A549 (cell line): ENCODE measurements at regions not wholly inside any gene's neighbourhood (a gene's known extent, or its start where the extent isn't known, plus 50 kb on each side); places are given as distances from the start of the nearest gene placed in this dataset.

Experiments
- BHLHE40 ChIP-seq: IDR thresholded peaks from 2 replicates; pipeline ENCODE4 v1.6.1; 2012; ENCODE audit warnings: low read depth, low read length, inconsistent platforms
- CBX8 ChIP-seq: fragments of 200-600 bp; sonication (generic); IDR thresholded peaks from 2 replicates; pipeline ENCODE4 v1.6.1; 2016
- EHMT2 ChIP-seq: fragments of 200-600 bp; sonication (generic); IDR thresholded peaks from 2 replicates; pipeline ENCODE4 v1.6.1; 2016; ENCODE audit warnings: antibody characterized with exemption, low read depth, mild to moderate bottlenecking, moderate library complexity
- FOSL2 ChIP-seq, 2 experiments: fragments of 450-650 bp in 1 of 2; fragments of >200 bp in 1 of 2; sonication (Bioruptor Twin) in 1 of 2; formaldehyde crosslinking; IDR thresholded peaks; 2 replicates each; pipeline versions ENCODE4 v1.5.0 to v1.6.1; 2016 to 2020; ENCODE audit warnings: mild to moderate bottlenecking in 1 of 2, moderate library complexity in 1 of 2
- HDAC2 ChIP-seq: fragments of 200-600 bp; sonication (generic); IDR thresholded peaks from 2 replicates; pipeline ENCODE4 v1.6.1; 2016
- MYC ChIP-seq: IDR thresholded peaks from 2 replicates; pipeline ENCODE4 v1.6.1; 2012; ENCODE audit warnings: mild to moderate bottlenecking, inconsistent platforms, low read length, improper control_type of control experiment, borderline replicate concordance
- NFE2L2 ChIP-seq: fragments of 150-350 bp; conservative IDR thresholded peaks from 2 replicates; pipeline ENCODE4 v1.6.1; 2014; ENCODE audit warnings: low read length
- POLR2A ChIP-seq: IDR thresholded peaks from 2 replicates; pipeline ENCODE4 v1.6.1; 2012; ENCODE audit warnings: mild to moderate bottlenecking, low read length
- SMC3 ChIP-seq: fragments of >200 bp; sonication (Bioruptor Twin); formaldehyde crosslinking; IDR thresholded peaks from 3 replicates; pipeline ENCODE4 v1.6.1; 2018; ENCODE audit warnings: inconsistent platforms
- TP53 ChIP-seq: fragments of 250-450 bp; sonication (Bioruptor Pico); IDR thresholded peaks from 2 replicates; pipeline ENCODE4 v1.5.0; 2021; ENCODE audit warnings: mild to moderate bottlenecking, moderate library complexity
- ZSCAN20 ChIP-seq: fragments of 250-450 bp; sonication (Bioruptor Pico); IDR thresholded peaks from 2 replicates; pipeline ENCODE4 v1.8.0; 2022; ENCODE audit warnings: mild to moderate bottlenecking, moderate library complexity
- TF ChIP-seq, protein P1 (sequence below): fragments of >200 bp; sonication (Bioruptor Twin); formaldehyde crosslinking; IDR thresholded peaks from 3 replicates; pipeline ENCODE4 v1.5.1; 2016
- TF ChIP-seq, protein P2 (sequence below): IDR thresholded peaks from 2 replicates; pipeline ENCODE4 v1.6.1; 2012
- TF ChIP-seq, protein P3 (sequence below): fragments of >200 bp; sonication (Bioruptor Twin); formaldehyde crosslinking; IDR thresholded peaks from 3 replicates; pipeline ENCODE4 v1.6.1; 2016

DNA sequence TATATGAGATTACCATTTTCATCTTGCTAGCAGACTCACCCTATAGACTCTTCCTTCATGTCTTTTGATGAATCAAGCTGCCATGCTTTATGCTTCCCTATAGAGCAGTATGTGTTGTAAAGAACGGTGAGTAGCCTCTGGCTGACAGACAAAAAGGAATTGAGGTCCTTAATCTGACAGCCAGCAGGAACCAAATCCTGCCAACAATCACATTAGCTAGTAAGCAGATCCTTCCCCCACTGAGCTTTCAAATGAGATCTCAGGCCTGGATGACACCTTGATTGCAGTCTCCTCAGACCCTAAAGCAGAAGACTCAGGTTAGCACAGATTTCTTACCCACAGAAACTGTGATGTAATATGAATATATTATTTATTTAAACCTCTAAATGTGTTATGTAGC is 577.0 kb downstream of the CDH11 start:
- no peak for TF ChIP-seq BHLHE40
- no peak for TF ChIP-seq MYC
- no peak for TF ChIP-seq NFE2L2
- TF ChIP-seq, protein P1, sequence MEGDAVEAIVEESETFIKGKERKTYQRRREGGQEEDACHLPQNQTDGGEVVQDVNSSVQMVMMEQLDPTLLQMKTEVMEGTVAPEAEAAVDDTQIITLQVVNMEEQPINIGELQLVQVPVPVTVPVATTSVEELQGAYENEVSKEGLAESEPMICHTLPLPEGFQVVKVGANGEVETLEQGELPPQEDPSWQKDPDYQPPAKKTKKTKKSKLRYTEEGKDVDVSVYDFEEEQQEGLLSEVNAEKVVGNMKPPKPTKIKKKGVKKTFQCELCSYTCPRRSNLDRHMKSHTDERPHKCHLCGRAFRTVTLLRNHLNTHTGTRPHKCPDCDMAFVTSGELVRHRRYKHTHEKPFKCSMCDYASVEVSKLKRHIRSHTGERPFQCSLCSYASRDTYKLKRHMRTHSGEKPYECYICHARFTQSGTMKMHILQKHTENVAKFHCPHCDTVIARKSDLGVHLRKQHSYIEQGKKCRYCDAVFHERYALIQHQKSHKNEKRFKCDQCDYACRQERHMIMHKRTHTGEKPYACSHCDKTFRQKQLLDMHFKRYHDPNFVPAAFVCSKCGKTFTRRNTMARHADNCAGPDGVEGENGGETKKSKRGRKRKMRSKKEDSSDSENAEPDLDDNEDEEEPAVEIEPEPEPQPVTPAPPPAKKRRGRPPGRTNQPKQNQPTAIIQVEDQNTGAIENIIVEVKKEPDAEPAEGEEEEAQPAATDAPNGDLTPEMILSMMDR, result no peak
- TF ChIP-seq FOSL2 (IDR thresholded peaks at IDR 0.05), result no peak
- TF ChIP-seq FOSL2 (CRISPR knock-in tag; IDR thresholded peaks at IDR 0.05), result no peak
- no peak for TF ChIP-seq SMC3
- TF ChIP-seq HDAC2, result no peak
- no peak for TF ChIP-seq CBX8
- TF ChIP-seq, protein P2, sequence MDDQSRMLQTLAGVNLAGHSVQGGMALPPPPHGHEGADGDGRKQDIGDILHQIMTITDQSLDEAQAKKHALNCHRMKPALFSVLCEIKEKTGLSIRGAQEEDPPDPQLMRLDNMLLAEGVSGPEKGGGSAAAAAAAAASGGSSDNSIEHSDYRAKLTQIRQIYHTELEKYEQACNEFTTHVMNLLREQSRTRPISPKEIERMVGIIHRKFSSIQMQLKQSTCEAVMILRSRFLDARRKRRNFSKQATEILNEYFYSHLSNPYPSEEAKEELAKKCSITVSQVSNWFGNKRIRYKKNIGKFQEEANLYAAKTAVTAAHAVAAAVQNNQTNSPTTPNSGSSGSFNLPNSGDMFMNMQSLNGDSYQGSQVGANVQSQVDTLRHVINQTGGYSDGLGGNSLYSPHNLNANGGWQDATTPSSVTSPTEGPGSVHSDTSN, result no peak
- no peak for TF ChIP-seq POLR2A
- TF ChIP-seq, protein P3, sequence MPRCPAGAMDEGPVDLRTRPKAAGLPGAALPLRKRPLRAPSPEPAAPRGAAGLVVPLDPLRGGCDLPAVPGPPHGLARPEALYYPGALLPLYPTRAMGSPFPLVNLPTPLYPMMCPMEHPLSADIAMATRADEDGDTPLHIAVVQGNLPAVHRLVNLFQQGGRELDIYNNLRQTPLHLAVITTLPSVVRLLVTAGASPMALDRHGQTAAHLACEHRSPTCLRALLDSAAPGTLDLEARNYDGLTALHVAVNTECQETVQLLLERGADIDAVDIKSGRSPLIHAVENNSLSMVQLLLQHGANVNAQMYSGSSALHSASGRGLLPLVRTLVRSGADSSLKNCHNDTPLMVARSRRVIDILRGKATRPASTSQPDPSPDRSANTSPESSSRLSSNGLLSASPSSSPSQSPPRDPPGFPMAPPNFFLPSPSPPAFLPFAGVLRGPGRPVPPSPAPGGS, result no peak
- TF ChIP-seq TP53 (CRISPR knock-in tag), result no peak
- no peak for TF ChIP-seq EHMT2
- no peak for TF ChIP-seq ZSCAN20
